ENCODE measurements at regions not wholly inside any gene's neighbourhood (a gene's known extent, or its start where the extent isn't known, plus 50 kb on each side); places are given as distances from the start of the nearest gene placed in this dataset.

DNA sequence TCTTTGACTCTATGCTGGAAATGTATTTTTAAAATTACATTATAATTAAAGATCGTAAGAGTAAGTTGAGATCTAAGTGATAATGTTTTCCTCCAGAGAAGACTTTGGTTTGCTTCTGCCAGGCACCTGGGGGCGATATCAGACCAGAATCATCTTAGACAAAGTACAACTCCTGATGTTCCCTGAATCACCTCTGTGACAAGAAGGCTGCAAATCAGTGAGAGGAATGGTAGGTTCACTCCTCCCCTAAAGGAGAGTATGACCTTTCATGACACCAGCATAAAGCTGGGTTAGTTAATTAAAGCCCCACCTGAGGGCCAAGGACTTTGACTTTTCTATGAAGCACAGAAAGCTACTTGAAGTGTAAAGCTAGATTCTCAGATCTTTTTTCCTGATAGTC is 114.4 kb upstream of the DTNA start:
- no peak for DNase-seq

DNA sequence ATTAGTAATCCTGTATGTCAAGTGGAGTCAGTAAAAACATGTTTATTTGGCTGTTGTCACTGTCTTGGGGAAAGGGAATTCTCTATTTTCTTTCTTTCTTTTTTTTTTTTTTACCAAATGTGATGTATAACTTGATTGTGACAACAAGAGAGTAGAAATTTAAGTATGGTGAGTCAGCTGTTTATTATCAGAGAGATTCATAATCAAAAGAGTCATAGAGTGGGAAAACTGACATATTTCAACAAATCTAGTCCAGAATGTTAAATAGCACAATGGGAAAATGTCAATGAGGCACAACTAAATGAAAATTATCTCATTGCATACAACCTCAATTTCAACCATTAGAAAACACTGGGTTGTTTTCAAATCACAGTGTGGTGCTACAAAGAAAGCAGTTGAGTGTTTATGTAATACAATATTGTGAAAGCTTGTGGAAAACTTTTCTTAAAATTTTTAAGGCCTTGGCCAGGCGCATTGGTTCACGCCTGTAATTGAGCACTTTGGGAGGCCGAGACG is 111.9 kb upstream of the DTNA start:
- no peak for DNase-seq

DNA sequence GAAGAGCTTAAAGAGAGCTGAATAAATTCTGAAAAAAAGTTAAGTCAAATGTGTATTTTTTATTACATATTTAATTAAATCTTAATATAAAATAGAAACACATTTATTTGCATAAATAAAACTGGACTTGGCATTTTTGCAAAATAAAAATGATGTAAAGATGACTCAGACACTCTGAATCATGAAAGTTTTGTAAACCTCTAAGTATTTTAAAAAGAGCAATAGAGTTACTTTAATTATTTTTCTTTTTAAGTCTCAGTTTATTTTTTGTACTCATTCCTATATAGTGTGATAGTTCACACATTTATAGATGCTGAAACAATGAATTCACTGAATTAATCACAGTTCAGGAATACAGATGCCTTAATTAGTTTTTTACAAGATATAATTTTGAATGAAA is 109.9 kb upstream of the DTNA start:
- peak; percentile 22 for DNase-seq

DNA sequence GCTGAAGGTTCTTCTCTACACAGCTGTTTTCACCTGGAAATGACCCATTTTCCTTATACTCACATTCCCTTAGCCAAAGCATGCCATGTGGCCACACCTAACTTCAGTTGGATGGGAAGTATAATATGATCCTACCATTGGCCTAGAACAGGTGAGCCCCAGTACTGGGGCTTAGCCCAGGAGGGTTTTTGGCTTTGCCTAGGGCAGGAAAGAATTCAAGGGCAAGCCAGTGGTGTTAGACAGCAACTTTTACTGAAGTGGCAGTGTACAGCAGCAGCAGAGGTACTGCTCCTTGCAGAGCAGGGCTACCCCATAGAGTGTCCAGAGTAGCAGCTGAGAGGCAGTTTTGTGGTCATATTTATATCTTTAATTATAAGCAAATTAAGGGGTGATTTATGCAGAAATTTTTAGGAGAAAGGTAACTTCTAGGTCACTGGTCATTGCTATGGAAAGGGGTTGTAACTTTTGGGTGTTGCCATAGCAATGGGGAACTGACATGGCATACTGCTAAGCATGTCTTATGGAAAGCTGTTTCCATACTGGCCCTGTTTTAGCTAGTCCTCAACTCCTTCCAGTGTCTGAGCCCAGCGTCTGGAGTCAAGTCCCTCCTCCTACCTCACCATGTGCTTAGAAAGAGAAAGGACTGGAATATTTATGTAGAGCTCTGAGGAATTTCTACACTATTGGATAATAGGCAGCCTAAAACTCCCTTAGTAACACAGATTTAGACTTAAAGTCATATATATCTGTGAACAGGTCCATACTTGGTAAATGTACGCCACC is 109.0 kb upstream of the DTNA start:
- no peak for DNase-seq

DNA sequence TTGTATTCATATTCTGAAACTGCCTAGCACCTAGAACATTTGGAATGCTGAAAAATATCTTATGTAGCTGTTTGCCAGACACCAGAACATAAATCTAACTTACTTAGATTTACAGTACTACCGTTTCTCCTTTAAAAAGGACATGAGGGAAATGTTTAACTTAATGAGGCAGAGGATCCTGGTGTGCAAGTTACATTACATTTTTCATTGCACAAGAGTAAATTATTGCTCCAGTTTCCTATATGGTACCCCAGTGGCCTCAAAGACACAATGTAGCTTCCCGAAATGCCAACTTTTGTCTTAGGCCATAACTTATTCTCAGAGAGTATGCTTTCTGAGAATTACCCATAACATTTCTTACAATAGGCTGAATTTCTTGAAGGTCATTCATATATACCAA is 105.5 kb upstream of the DTNA start:
- DNase-seq: no peak

DNA sequence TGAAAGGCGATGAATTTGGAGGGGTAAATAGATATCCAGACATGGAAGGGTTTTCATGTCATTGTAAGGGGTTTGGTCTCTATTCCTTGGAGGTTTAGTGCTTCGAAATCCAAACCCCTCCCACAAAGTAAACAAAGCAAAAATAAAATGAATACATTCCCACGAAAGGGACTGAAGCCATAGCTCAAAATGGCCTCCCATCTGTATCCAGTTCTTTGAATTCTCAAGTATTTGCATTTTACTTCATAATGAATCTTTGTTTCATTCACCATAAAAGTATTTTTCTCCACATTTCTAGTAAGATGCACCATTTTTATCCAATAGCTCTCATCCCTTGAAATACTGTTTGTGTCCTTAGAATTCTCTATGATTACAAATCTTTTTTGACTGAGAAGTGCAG is 103.2 kb upstream of the DTNA start:
- no peak for DNase-seq

DNA sequence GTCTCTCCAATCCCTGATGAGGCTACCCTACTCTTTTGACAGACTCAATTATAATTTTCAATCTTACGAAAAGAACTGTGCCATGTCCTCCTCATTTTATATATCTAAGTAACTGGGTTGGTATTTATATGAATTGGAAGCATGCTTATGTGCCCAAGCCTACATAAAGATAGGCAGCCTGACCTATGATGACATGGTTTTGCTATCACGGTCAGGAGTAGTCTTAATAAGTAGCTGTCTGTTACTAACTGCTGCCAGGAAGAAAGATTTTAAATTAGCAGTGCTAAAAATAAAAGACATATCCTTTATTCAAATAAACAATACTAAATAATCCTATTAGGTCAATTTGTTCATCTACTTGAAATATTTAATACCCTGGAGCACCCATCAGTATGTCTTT is 102.0 kb upstream of the DTNA start:
- no peak for DNase-seq

DNA sequence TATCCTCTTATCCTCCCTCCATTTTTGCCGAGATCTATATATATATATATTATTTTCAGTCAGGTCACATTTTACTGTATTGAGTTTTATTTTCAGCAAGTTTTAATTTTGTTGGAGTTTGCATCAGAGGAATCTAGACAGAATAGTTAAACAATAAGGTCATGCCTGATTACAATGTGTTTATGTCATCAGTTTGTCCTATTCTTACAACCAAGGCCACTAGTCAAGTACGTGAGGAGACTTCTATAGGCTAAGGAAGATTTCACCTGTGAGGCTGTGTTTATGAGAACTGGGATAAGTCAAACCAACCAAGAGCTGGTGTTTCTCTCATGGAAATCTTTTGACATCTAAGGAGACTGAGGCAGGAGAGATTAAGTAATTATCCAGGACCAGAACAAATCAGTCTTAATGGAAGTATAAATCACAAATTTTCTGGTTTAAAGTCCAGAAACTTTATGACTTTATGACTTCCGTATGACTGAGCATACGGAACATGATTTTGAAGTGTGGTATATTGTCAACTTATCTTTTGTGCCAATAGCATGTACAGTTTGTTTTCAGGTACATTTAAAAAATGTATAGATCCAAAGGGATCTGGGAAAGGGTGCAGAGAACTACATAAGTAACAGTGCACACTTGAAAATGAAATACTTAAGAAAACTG is 100.0 kb upstream of the DTNA start:
- no peak for DNase-seq

DNA sequence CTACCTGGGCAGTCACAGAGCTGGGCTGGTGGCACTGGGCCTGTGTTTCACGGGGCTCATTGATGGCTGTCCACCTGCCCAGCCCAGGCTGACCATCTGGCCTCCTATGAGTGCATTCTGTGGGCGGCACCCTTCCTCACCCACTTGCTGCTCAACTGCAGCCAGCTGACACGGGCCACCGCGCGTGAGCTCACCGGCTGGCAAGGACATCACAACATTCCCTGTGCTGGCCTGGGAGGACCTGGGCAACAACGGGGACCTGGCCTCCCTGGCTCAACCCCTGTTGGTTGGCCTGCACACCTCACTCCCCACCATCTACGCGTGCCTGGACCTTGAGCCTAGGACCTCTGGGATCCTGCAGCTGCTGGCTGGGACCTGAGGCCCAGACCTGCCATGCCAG is 98.2 kb upstream of the DTNA start:
- DNase-seq: no peak

DNA sequence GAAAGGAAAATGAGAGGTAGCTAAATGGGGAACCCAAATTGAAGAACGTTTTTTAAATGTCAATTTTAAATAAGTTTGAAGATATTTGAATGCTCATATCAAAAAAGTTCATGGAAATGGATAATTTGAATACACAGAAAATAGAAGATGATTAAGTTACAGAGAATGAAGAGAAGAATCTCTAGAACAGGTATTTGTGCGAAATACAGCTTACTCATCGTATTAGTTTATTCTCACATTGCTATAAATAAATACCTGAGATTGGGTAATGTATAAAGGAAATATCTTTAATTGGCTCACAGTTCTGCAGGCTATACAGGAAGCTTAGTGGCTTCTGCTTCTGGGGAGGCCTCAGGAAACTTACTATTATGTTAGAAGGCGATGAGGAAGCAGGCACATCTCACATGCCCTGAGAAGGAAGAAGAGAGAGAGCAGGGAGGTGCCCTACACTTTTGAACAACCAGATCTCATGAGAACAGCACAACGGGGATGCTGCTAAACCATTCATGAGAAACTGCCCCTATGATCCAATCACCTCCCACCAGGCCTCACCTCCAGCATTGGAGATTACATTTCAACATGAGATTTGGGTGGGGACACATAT is 89.7 kb upstream of the DTNA start:
- no peak for DNase-seq

DNA sequence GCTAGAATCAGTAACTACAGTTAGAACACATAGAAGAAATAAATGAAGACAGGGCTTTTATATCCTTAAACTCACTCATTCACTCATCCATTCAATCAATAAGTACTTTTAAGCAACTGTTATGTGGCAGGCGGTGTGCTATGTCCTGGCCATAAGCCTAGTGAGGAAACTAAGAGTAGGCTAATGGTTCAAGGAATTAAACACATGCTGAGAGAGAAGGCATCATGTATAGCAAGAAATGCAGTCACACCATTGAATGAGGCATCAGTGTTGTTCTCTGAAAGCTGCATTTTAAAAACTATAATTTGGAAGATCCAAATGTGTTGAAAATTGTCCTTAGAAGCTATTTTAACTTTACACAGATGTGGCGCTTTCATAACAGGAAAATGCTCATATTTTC is 86.5 kb upstream of the DTNA start:
- no peak for DNase-seq

DNA sequence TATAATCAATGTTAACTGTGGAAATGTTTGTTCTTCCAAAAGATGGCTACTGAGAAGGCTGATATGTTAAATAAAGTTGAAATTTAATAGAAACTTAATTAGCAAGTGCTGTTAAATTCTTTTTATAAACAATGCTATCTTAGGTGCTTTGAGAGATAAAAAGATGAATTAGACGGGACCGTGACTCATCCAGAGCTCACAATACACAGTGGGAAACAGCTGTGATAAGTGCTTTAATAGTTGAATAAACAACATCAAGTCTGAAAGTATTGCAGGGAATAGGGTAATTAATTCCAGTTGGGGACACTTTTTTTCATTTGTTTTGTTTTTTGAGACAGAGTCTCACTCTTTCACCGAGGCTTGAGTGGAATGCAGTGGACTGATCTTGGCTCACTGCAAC is 85.5 kb upstream of the DTNA start:
- no peak for DNase-seq

DNA sequence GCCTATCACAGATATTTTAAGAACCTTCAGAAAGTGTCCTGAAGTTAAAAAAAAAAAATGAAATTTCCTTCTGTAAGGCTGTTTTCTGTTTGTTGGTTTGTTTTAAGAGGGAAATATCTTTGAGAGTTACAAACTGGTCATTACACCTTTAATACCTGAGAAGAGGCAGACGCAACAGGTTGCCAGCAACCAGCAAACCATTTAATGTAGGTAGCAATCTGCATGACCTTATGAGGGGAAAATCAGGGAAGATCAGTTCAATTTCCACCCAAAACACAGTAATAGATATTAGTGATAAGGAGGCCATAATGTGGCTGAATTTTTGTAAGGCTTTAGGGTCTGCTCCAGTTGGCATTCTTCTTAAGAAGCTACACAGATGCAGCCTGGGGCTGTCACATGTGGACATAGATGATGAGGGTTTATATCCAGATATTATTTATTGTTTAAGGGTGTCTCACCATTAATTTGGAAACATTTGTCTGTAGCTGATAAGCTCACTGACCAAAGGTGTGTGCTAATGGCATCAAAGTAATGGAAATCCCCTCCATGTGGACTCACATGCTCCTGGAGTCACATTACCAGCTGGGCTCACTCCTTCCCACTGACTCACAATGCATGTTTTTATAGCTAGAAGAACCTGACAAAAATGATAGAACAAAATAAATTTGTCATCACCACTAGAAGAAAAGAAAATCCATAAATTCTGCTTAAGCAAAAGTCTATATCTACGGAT is 83.5 kb upstream of the DTNA start:
- DNase-seq: no peak

DNA sequence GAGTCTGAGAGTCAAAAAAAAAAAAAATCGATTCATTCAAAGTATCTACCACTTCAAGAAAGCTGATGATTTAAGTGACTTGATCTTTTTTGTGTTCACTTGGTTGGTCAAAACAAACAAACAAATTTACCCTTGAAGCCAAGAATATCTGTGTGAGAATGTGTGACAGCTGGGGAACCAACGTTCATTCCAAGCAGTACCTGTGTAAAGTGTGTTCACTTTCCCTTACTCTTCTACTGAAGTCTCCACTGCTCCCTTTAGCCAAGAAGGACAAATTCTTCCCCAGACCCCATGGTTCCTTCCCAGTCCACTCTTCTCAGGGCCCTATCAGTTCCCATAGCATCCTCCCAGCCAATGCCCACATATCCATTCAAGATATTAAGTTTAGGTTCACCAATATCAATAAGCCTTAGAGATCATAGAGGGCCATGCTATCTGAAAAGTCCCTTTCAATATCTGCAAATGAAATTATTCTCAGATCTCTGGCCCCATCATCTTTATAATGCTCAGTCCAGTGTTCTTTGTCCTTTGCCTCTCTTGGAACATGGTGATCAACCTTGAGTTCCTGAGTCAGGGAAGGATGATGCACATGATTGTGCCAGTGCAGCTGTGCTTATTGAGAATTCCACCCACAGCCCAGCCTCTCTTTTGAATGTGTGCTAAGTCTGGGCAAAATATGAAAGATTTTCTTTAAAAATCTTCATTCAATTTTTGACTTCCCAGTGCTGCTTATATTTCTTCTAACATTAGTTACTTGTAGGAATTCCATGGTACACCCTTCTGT is 82.8 kb upstream of the DTNA start:
- no peak for DNase-seq

DNA sequence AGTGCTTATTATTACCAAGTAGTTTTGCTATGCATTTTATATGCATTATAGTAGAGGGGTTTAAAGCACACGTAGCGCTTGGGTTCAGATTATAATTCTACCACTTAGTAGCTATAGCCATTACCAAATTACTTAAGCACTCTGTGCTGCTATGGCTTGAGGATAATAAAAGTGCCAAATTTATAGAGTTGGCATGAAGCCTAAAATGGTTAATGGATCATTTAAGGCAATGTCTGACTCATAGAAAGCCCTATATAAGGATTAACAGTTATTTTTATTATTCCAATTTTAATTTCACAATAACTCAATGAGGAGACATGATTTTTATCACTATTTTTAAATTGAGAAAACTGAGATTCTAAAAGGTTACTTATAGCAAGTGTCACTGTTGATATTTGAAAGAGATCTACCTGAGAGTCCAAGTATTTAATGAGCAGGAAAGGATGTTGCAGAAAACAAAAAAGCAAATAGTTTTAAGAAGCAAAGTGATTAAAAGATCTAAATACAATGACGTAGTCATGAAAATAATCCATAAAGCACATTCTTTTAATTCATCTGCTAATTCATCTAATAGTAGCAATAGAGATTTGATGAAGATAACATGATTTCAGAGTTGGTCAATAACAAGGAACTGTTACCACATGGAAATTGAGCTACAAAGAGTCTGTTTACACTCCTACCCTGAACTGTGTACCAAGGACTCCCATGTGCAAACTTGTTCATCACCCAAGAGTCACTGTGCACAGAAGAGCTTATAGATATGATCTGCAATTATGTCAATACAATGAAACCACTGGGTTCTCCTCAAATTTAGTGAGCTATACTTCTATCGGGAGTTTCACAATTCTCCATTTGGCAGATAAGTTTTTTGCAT is 78.8 kb upstream of the DTNA start:
- no peak for DNase-seq

DNA sequence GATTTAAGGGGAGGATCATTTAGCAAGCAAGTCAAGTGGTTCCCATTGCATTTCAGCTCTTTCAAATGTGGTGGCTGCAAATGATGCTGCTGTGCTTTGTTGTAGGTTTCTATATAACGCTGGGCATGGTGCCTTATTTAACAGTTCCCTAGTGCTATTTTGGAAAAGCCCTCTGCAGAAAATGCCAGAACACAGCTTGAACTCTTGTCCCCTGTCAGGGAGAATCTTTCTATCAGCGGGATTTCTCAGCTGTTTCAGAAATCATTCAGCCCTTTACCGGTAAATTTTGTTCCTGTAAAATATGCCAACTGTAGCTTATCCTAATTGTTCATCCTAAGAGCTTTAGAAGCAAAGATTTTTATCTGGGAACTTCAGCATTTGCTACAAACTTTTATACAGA is 77.8 kb upstream of the DTNA start:
- no peak for DNase-seq

DNA sequence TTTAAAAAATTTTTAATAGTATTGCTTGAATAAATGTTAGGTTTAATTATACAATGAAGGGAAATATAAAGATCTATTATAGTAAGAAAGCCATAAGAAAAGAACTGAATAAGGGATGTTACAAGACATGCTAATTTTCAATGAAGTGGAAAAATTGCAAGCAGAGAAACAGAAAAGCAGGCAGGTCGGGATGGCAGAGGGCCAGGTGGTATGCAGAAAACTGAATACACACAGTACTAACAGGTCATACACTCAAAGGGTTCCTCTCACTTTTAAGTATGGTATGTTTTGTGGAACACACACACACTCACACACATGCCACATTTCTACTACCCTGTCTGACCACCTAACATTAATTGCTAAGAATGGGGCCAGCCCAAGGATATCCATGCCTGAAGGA is 76.7 kb upstream of the DTNA start:
- DNase-seq: no peak

DNA sequence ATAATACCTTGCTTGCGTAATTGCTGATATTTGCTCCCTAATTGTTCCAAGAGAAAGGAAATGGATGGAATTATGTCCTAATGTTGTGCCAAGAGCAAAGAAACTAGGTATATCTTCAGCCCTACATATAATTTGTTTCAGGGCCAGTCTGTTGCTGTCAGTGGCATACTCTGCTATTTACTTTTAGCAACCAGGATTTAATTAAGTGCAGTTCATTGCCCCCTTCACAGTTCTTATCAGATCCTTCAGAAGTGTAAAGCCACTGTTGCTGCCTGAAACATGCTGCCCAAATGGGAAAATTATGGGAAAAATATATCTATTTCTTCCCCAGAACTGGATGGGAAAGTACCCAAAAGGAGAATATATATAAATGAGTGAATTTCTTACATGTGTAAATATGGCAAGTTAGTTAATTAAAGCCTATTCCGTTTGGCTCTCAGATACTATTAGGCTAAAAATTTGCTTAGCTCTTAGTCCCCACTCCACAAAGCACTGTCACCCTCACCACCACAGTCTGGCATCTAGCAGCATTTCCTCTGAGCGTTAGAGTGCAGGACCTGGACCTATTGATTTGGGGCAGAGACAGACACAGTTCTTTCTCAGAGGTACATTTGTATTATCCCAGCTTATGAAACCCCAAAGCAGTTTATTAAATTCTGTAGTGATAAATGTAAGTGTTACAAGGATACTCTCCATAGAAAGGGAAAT is 72.8 kb upstream of the DTNA start:
- DNase-seq: no peak

DNA sequence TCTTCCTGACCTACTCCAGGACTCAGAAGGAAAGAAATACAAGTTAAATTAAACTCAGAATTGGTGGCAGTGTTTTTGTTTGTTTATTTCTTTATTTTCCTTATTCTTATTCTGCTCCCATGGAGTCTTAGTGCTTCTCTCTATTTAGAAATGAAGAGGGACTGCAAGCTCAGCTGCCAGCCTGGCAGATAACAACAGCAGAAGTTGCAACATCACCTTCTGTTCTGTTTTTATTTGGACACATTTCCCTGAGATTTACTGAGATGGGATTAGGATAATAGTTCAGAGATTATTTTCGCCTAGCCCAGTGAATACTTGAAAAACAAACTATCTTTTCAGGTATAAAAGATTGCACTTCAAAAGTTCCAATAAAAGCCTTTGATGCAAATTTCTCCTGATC is 70.4 kb upstream of the DTNA start:
- DNase-seq: no peak

DNA sequence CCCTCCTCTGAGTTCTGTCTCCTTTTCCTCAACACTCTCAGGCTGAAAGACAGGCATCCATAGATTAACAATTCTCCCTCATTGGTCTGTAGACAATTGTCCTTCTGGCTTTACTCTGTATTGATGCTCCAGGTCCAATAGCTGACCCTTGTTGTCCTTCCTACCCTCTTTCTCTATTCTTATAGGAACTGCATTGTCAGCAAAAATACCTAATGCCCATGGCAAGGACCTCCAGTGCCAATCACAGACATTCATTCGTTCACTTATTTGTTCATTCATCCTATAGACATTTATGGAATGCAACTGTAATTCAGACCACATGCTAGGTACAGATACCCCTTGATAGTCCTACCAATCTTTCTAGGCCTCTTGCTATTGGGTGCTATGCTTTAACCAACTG is 69.8 kb upstream of the DTNA start:
- DNase-seq: no peak

DNA sequence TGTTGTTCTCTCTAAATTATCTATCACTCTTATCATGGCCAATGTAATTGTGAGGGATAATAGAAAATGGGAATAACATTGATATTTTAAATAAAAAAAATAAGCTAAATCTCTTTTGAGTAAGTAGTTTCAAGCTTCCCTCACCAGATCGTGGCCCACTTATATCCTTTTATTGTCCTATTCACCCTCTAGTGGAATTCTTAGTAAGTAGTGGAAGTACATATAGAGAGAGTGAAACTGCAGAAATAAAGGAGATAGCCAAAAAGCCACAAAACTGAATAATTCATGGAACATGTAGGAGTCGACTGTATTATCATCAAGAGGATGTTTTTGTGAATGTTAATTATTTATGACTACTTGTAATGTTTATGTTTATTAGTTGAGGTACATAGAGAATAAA is 66.1 kb upstream of the DTNA start:
- DNase-seq: no peak
